HepG2 (cell line): ENCODE measurements at regions not wholly inside any gene's neighbourhood (a gene's known extent, or its start where the extent isn't known, plus 50 kb on each side); places are given as distances from the start of the nearest gene placed in this dataset.

Experiments
- ATF1 ChIP-seq: IDR thresholded peaks from 2 replicates; pipeline ENCODE4 v1.6.1; 2016; ENCODE audit warnings: mild to moderate bottlenecking, control low read depth
- CREB1 ChIP-seq, 2 experiments: fragments of 450-650 bp in 1 of 2; IDR thresholded peaks; 2 replicates each; pipeline ENCODE4 v1.6.1; 2016 to 2017; ENCODE audit warnings: control low read depth in 1 of 2, mild to moderate bottlenecking in 1 of 2, missing compliant biosample characterization in 1 of 2, missing genetic modification characterization in 1 of 2
- CTCF ChIP-seq: sonication (generic); formaldehyde crosslinking; IDR thresholded peaks from 2 replicates; pipeline ENCODE4 v1.5.0; 2020; ENCODE audit warnings: mild to moderate bottlenecking, missing genetic modification reagents, moderate library complexity
- ETV5 ChIP-seq: IDR thresholded peaks from 2 replicates; pipeline ENCODE4 v1.6.1; 2018; ENCODE audit warnings: missing biosample characterization, missing genetic modification reagents, inconsistent platforms, borderline replicate concordance
- GLI4 ChIP-seq: sonication (generic); formaldehyde crosslinking; IDR thresholded peaks from 2 replicates; pipeline ENCODE4 v1.5.1; 2020; ENCODE audit warnings: missing genetic modification reagents, mild to moderate bottlenecking, moderate library complexity, borderline replicate concordance
- JUN ChIP-seq: sonication (generic); formaldehyde crosslinking; IDR thresholded peaks from 2 replicates; pipeline ENCODE4 v1.4.0; 2020; ENCODE audit warnings: mild to moderate bottlenecking, missing genetic modification reagents
- JUNB ChIP-seq: sonication (generic); formaldehyde crosslinking; IDR thresholded peaks from 2 replicates; pipeline ENCODE4 v1.8.0; 2022; ENCODE audit warnings: missing genetic modification reagents, mild to moderate bottlenecking, borderline replicate concordance
- MTA3 ChIP-seq: sonication (generic); formaldehyde crosslinking; IDR thresholded peaks from 2 replicates; pipeline ENCODE4 v1.4.0; 2020; ENCODE audit warnings: missing genetic modification reagents
- USF2 ChIP-seq, 2 experiments: sonication (generic) in 1 of 2; formaldehyde crosslinking in 1 of 2; IDR thresholded peaks; 2 replicates each; pipeline versions ENCODE4 v1.5.1 to v1.6.1; 2011 to 2020; ENCODE audit warnings: borderline replicate concordance in 1 of 2, low read depth in 1 of 2, low read length in 1 of 2, mild to moderate bottlenecking in 1 of 2, missing genetic modification reagents in 1 of 2, moderate library complexity in 1 of 2
- TF ChIP-seq, protein P1 (sequence below): sonication (generic); formaldehyde crosslinking; IDR thresholded peaks from 2 replicates; pipeline ENCODE4 v1.5.1; 2020; ENCODE audit warnings: missing genetic modification reagents, mild to moderate bottlenecking, borderline replicate concordance
- TF ChIP-seq, protein P2 (sequence below): IDR thresholded peaks from 2 replicates; pipeline ENCODE4 v1.6.1; 2016; ENCODE audit warnings: missing biosample characterization, missing genetic modification reagents, low read depth
- TF ChIP-seq, protein P3 (sequence below): sonication (generic); formaldehyde crosslinking; IDR thresholded peaks from 2 replicates; pipeline ENCODE4 v1.5.0; 2020; ENCODE audit warnings: mild to moderate bottlenecking, low read depth, missing genetic modification reagents, borderline replicate concordance

GRCh38 chrX:124478046-124478445 is 131.7 kb downstream of the SH2D1A start:
- TF ChIP-seq CTCF (CRISPR knock-in tag) (no peak), CREB1 (IDR thresholded peaks at IDR 0.05) (no peak), CREB1 (CRISPR knock-in tag; IDR thresholded peaks at IDR 0.05) (no peak), ETV5 (CRISPR knock-in tag) (no peak), GLI4 (no peak), USF2 (IDR thresholded peaks at IDR 0.05; ENCODE audit: low read depth, low read length) (no peak), USF2 (CRISPR knock-in tag; IDR thresholded peaks at IDR 0.05; ENCODE audit: borderline replicate concordance) (no peak), ATF1 (CRISPR knock-in tag) (no peak), MTA3 (CRISPR knock-in tag) (no peak), JUN (no peak), JUNB (CRISPR knock-in tag) (no peak)
- TF ChIP-seq, protein P1, sequence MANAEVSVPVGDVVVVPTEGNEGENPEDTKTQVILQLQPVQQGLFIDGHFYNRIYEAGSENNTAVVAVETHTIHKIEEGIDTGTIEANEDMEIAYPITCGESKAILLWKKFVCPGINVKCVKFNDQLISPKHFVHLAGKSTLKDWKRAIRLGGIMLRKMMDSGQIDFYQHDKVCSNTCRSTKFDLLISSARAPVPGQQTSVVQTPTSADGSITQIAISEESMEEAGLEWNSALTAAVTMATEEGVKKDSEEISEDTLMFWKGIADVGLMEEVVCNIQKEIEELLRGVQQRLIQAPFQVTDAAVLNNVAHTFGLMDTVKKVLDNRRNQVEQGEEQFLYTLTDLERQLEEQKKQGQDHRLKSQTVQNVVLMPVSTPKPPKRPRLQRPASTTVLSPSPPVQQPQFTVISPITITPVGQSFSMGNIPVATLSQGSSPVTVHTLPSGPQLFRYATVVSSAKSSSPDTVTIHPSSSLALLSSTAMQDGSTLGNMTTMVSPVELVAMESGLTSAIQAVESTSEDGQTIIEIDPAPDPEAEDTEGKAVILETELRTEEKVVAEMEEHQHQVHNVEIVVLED (CRISPR knock-in tag) = no peak
- TF ChIP-seq, protein P2, sequence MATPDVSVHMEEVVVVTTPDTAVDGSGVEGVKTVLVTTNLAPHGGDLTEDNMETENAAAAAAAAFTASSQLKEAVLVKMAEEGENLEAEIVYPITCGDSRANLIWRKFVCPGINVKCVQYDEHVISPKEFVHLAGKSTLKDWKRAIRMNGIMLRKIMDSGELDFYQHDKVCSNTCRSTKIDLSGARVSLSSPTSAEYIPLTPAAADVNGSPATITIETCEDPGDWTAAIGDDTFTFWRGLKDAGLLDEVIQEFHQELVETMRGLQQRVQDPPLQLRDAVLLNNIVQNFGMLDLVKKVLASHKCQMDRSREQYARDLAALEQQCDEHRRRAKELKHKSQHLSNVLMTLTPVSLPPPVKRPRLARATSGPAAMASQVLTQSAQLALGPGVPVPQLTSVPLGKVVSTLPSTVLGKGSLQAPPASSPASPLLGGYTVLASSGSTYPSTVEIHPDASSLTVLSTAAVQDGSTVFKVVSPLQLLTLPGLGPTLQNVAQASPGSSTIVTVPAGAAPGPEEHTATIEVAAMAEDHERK (CRISPR knock-in tag) = no peak
- TF ChIP-seq, protein P3, sequence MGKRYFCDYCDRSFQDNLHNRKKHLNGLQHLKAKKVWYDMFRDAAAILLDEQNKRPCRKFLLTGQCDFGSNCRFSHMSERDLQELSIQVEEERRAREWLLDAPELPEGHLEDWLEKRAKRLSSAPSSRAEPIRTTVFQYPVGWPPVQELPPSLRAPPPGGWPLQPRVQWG (CRISPR knock-in tag) = no peak
